Activated CD4-positive, CD25-positive, alpha-beta regulatory T cell treated with anti-CD3 and anti-CD28 coated beads, Interleukin-2, amount 50 U/mL, for 72 hours (primary cell): ENCODE measurements at regions not wholly inside any gene's neighbourhood (a gene's known extent, or its start where the extent isn't known, plus 50 kb on each side); places are given as distances from the start of the nearest gene placed in this dataset.
"Not testable (repeated sequence)": the region's sequence is repeated elsewhere in the genome, so short reads cannot be mapped to it uniquely, and the experiment has no call there.

ENCODE experiments used
- DNase-seq: peaks from one replicate; pipeline ENCODE4 v3.0.0; 2021

DNA sequence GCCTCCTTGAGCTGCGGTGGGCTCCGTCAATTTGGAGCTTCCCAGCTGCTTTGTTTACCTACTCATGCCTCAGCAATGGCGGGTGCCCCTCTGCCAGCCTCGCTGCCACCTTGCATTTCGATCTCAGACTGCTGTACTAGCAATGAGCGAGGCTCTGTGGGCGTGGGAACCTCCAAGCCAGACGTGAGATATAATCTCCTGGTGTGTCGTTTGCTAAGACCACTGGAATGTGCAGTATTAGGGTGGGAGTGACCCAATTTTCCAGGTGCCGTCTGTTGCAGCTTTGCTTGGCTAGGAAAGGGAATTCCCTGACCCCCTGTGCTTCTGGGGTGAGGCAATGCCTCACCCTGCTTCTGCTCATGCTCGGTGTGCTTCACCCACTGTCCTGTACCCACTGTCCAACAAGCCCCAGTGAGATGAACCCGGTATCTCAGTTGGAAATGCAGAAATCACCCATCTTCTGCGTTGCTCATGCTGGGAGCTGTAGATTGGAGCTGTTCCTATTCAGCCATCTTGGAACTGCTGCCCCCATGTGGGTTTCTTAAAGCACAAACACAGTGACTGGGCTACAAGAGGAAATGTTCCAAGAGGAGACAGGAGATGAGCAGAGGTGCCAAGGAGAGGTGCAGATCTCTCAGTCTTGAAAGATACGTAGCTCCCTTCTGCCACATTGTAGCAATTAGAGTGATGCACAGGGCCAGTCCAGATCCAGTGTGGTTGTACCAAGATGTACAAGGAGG is 193.0 kb upstream of the IGFBP7 start:
- DNase-seq = no peak

DNA sequence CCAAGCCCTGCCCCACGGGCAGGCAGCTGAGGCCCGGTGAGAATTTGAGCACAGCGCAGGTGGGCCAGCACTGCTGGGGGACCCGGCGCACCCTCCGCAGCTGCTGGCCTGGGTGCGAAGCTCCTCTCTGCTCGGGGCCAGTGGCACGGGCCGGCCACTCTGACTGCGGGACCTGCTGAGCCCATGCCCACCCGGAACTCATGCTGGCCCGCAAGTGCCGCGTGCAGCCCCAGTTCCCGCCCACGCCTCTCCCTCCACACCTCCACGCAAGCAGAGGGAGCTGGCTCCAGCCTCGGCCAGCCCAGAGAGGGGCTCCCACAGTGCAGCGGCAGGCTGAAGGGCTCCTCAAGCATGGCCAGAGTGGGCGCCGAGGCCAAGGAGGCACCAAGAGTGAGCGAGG is 190.1 kb upstream of the IGFBP7 start:
- DNase-seq = not testable (repeated sequence)

DNA sequence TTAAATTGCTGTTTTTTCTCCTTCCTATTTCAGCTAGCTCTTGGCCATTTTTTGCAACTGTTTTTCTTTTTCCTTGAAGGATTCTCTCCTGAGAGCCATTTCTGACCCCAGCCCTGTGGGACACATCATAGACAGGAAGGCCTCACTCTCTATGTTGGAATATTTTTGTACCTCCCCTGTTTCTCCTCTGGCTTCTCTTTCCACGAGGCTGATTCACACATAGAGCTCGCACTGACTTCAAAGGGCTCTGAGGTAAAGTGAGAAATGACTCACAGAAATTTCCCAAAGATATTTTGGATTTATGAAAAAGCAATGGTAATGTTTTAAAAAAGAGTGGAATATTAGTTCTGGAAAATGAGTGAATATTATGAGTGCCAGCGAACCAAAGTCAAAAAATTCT is 181.7 kb upstream of the IGFBP7 start:
- no peak for DNase-seq

DNA sequence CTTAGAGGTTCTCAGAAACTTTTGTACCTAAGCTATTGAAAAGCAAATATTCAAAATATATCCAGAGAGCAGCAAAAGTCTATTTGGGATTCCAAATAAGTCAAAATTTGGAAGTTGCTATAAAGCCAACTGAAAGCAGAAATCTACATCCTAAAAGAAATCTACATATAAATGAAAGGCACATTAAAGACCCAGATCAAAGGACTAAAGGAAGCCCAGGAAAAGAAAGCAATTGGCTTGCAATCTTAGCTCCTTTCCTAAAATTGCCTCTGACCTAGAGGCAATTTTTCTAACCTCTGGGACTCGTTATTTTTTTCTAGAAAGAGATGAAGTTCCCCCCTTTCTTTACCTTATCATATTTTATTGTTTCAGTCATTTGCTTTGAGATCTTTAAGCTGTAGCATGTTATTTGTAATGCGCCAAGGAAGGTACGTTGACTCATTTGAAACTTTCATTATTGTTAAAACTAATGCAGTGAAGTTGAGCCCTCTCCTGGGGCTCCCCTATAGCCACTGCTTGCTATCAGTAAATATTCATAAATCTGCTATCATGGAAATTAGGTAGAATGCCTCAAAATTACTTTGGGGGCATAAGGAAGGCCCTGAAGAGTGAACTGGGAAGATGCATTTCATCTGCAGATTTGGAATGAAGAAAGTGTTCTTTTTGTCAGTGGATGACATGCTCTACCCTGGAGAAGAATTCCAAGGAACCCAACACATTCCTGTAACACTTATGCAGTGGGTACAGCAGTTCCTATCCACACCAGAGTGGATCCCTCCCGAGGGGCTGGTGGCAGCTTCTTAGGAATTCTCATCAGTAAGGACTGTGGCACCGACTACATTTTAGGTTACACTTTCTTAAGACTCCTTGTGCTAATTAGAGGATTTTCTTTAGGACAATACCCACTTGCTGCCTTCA is 177.8 kb upstream of the IGFBP7 start:
- DNase-seq = no peak

DNA sequence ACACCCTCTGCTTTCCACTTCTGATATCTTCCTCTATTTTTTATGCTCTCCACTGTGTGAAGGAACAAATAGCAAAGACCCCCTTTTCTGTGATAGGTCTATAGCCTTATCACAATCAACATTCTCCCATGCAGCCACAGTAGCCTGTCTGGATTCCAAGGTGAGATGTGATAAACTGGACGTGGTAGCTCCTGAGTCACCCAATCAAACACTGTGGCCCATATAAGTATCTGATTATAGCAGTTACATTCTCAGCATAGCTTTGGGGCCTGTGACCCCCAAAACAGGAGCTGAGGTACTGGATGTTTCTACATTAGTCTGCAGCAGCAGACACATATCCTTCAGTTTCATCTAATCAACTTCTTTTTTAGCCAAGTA is 172.7 kb upstream of the IGFBP7 start:
- DNase-seq = no peak

DNA sequence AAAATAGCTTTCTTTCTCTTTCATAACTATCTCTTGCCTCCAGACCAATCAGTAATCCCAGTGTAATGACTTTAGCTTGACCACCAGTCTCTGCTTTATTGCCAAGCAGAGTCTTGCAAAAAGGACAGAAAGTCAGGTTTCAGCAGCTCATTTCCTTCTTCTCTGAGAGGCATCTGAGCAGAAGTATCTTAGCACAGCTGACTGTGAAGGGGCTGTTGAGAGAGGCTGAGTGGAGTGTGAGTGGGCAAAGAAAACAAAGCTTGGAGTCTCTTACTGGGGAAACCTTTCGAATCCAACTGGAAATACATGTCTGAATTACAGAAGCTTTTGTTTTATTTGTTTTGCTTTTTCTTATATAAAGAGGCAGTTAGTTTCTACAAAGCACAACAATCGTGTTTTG is 170.3 kb upstream of the IGFBP7 start:
- DNase-seq = no peak

DNA sequence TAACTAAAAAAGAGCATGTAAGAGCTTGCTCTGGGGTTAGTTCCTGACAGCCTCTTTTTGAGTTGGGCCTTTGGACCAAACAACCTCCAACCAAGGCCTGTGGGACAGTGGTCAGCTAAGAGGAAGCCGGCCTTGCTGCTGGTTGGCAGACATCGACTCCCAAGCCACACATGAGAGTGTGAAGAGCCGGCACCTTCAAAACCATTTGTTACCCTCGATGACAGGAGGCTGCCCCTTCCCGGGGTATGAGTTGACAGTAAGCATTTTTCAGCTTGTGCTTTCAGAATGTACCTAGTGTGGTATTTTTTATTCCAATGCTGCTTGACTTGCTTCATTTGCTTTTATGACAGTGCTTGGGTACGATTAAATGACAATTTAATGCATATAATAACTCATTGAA is 168.6 kb upstream of the IGFBP7 start:
- DNase-seq = no peak

DNA sequence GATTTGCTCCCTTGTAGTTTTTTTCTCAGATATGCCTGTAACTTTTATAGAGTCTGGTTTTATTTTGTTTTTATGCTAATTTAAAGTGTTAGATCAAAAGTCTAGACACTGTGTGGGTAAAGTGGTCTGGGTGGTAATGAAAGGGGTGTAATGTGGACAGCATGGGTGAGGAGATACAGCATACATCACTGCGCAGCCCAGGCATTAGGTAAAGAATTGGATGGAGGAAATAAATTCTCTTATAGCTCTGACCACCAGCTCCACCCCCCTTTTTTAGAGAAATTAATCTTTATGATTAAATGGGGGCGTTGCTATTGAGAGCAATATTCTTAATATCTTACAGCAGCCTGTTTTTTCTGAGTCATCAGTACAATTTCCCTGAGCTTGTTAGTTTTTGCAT is 163.9 kb upstream of the IGFBP7 start:
- no peak for DNase-seq

DNA sequence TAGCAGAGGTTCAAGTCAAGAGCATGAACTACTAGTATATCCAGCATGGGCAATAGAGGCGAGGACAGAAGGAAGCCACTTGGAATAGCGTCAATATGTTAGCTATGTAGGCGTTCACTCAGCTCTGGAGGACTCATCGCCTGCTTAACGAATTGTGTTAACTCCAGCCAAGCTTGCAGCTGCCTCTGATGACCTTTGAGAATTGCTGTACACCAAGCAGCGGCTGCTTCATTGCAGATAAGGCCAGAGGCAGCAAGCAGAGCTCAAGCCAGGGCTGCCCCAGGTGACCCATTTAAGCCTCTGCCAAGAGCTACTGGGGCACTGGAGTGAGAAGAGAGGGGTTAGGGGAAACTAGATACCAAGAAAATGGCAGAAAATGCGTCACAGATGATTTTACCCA is 160.2 kb upstream of the IGFBP7 start:
- no peak for DNase-seq

DNA sequence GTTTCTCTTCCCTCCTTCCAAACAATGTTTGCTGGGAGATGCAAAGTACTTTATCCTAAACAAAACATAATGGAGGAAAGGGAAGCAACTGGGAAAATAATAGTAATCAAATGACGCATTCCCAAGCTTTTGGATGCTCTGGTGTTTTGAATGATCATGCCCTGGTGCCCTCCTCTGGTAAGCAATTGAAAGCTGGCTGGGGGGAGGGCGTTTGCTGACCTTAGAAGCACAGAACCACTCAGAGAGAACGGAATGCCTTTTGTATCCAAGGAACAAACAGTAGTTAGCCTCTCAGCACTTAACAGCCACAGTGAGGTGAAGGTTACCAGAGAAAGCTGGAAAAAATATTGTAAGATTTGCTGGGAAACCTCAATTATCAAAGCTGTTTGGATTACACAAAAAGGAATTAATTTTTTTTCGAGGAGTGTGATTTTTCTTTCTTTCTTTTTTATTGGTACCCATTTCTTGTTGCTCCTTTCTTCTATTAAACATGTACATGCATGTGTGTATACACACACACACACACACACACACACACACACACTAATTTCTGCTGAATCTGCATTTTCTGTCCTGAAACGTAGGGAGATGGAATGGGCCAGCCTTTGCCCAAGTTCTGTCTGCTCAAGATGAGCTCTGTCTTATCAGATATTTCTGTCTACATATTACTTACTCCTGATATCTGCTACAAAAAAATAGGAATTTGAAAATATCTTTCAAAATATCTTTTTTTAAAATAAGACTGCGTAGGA is 155.8 kb upstream of the IGFBP7 start:
- no peak for DNase-seq

DNA sequence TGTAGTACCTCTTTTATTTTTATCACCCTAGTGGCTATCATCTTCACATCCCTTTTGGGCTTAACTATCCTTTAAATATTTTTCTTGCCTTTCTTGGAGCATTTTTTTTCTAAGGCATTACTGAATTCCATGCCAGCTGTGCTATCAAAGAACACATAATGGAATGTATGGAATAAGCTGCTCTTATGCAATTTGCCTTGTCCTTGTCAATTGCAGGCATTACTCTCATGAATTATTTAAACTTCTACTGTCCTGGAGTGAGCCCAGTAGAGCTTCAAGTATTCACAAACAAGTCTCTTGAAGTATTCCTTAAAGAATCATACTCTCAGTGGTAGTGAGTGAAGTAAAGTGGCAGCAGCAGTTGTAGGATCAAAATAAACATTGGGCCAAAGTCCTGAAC is 144.6 kb upstream of the IGFBP7 start:
- no peak for DNase-seq

DNA sequence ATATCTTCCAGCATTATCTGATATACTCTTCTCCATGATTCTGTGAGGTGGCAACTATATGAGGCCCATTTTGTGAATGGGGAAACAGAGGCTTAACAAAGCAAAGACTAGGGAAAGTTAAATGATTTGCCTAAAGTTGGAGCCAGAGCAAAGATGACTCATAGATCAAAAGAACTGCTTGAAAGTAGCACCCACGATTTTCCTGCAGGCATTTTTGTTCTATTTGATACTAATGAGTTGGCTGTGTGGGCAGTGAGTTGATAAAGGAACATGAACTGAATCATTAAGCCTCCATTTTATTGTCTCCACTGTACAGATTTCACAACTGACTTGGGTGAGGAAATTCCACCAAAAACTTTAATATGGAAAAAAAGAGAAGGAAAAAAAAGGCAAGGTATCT is 138.9 kb upstream of the IGFBP7 start:
- no peak for DNase-seq

DNA sequence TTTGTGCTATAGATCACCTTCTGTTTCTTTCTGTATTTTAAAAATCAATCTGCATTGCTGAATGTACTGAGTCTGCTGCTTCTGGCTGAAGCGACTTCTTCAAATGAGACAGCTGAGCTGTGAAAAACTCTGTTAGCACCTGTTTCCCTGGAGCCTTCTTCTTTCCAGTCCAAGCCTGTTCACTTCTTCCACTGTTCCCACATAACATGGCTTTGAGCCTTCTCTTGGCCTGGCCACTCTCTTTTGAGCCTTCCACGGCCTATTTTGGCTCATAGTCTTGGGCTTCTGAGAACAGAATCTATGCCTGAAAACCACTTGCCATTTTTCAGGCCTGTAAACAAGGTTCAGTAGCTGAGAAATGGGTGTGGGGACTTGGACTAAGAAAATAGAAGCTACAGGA is 132.9 kb upstream of the IGFBP7 start:
- no peak for DNase-seq

DNA sequence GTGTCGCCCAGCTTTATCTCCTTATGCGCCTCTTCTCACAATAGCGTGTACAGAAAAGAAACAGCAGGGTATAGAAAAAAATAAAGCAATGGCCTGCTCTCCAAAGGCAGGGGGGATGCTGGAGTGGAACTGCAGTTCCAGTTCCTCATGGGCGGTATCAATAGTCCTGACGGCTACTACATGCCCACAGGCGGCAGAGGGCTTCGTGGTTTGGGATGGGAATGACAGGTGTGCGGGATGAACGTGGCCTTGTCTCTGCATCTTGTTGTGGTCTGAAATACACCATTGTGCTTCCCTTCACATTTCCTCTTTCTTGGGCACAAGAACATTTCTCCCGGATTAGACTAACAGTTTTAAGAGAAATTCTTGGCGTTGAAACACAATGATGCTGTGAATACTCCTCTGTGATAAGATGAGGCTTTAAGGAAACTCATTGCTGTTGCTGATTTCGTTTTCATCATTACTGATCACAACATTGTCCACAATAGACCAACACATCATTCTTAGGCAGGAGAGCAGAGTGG is 124.1 kb upstream of the IGFBP7 start:
- DNase-seq = no peak

DNA sequence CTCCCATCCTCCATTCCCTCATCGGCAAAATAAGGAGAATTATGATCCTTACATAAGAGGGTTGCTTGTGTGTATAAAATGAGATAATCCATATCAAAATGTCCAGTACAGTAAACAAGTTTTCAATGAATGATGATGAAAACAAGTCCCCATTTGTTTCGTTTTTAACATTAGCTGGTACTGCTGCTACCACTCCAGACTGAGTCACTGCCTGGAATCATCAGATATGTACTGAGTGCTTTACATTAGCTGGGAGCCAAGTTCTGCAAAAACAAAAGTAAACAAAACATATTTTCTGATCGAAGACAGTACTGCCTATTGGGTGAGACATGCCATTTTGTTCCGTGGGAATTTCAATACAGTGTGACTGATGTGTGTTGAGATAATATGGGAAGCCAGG is 123.2 kb upstream of the IGFBP7 start:
- no peak for DNase-seq

DNA sequence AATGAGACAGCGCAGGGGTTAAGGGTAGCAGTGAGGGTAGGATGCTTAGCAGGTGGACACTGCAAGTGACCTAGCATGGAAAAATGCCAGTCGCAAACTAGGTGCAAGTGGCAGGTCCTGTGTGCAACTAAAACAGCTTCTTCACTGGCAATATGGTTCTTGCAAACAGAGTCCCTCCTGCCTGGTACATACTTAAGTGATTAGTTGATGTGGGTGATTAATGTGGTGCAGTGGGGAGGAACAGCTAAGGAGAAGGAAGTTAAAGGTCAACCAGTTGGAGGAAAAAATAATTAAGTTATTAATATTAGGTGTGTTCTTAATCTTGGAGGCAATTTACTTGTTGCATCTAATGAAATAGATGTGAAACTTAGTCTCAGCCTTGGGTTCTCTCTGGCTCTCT is 121.6 kb upstream of the IGFBP7 start:
- DNase-seq = no peak

DNA sequence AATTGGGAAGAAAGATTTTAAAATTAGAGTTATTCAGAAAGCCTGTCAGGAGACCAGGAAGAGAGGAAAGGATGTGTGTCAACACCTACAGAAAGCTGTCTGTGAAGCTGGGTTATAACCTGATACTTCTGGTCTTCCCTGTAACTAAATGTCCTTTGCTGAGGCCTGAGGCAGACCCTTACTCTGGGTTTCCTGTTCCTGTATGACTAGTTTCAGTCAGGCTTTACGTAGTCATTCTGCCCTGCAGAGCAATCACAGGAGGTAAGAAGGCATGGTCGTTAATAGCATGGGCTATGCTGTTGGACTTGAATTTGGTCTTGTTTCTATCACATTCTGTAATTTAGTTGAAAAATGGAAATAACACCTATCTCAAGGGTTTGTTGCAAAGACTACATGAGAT is 110.5 kb upstream of the IGFBP7 start:
- DNase-seq = no peak

DNA sequence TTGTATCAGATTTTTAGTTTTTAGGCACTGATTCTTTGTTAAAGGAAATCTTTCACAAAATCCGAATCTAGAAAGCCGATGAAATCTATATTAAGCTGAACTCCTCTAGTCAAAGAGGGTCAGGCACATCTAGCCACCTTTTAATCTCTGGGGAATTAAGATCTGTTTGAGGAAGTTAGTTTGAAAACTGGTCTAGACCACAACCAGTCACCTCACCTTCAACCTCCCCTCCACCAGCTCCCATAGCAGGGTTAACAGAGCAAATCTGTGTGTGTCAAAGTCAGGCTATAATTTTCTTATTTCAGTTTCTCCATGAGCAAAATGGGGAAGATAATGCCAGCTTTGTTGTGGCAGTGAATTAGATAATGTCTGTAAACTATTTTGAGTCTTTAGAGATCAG is 110.0 kb upstream of the IGFBP7 start:
- no peak for DNase-seq

DNA sequence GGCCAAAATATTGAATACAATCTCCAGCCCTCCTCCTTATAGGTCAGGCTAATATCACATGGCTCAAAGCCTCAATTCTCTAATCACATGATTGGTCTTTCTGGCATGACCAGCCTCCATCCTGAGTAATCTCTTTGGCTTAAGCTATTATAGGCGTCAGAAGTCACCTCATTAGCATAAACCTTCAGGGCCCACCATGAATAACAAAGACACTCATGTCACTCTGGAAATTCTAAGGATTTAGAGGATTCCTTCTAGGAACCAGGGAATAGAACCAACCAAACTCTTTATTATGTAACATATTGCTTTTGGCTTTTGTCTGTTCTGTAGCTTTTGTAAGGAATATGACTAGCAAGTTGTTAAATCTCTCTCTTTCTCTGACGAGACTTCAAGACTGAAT is 109.2 kb upstream of the IGFBP7 start:
- no peak for DNase-seq

DNA sequence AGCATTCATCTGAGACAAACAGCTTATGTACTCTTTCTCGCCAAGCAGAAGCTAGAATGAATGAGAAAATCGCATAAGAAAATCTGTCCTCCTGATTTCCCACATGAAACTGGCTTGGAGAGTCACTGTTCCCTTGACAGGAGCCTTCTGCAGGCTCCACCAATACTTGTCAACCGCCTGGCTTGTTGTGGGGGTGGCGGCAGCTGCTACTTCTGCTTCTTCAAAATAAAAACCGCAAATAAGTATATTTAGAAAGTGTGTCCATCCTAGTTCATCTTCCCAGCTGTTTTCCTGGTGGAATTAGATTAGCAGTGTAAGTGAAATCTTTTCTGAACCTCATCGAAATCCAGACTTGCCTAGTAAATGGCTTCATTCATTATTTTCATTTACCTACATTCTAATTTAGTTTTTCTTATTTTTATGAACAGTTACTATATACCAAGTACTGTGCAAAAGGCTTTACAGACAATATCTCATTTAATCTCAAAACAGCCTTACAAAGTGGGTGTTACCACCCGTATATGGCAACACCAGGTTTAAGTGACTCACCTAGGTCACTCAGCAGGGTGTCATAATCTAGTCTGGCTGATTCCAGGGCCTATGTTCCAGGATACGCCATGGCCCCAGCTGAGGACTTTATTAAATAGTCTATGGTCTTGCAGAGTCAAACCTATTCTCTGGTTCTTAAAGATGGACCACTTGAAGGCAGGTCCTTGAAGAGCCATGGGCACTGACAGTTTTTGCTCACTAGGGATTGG is 104.6 kb upstream of the IGFBP7 start:
- DNase-seq = no peak

DNA sequence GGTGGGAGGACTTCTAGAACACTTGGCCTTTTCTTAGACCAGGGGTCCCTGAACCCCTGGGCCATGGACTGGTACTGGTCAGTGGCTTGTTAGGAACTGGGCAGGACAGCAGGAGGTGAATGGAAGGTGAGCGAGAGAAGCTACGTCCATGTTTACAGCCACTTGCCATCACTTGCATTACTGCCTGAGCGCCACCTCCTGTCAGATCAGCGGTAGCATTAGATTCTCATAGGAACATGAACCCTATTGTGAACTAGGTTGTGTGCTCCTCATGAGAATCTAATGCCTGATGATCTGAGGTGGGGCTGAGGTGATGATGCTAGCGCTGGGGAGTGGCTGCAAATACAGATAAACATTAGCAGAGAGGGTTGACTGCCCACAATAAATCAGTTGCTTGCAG is 100.9 kb upstream of the IGFBP7 start:
- DNase-seq = no peak

DNA sequence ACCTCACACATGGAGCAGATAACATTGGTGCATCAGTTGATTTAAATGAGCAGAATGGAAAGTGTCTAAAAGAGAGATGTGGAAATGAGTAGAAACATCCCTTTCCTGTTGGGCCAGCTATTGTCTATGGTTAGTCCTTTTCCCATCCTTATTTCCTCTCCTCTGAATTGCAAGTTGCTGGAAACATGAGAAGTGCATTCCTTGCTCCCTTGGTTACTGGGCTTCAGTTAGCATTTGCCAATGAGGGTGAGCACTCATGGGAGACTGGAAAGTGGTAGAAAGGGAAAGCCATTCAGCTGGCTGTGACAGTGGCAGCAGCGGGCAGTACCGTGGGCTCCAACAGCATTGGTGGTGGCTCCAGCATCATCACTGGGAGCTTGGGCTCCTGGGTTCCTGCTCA is 96.0 kb upstream of the IGFBP7 start:
- DNase-seq = no peak

DNA sequence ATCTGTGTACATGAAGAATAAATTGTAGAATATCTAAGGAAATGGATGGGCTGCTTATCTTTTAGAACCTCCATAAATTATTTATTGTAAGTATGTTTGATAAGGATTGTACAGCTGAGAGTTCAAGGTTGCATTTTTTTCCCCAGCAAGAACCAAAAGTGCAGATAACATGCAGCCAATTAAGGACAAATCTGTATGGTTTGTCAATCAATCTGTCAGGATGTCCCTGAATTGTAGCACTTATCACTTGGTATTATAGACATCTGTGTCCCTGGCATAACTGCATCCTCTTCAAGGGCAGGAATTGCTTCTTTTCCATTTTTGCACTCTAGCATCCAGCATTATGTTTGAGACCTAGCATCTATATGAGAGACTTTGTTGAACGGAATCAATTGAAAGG is 95.4 kb upstream of the IGFBP7 start:
- no peak for DNase-seq
